A549 (cell line): ENCODE measurements at regions not wholly inside any gene's neighbourhood (a gene's known extent, or its start where the extent isn't known, plus 50 kb on each side); places are given as distances from the start of the nearest gene placed in this dataset.

ENCODE experiments used
- CEBPB ChIP-seq, 2 experiments: fragments of >200 bp in 1 of 2; sonication (Bioruptor Twin) in 1 of 2; formaldehyde crosslinking in 1 of 2; IDR thresholded peaks; 2 replicates each; pipeline ENCODE4 v1.6.1; 2012 to 2016
- PHF8 ChIP-seq: fragments of 200-600 bp; sonication (generic); IDR thresholded peaks from 2 replicates; pipeline ENCODE4 v1.6.1; 2016; ENCODE audit warnings: low read depth, mild to moderate bottlenecking, antibody characterized with exemption, moderate library complexity, borderline replicate concordance
- RFX5 ChIP-seq: fragments of 450-650 bp; IDR thresholded peaks from 2 replicates; pipeline ENCODE4 v1.7.1; 2014; ENCODE audit warnings: antibody characterized with exemption, mild to moderate bottlenecking, moderate library complexity
- TF ChIP-seq, protein P1 (sequence below): fragments of >200 bp; sonication (Bioruptor Twin); formaldehyde crosslinking; IDR thresholded peaks from 3 replicates; pipeline ENCODE4 v1.5.1; 2016

- TF ChIP-seq, protein P1, sequence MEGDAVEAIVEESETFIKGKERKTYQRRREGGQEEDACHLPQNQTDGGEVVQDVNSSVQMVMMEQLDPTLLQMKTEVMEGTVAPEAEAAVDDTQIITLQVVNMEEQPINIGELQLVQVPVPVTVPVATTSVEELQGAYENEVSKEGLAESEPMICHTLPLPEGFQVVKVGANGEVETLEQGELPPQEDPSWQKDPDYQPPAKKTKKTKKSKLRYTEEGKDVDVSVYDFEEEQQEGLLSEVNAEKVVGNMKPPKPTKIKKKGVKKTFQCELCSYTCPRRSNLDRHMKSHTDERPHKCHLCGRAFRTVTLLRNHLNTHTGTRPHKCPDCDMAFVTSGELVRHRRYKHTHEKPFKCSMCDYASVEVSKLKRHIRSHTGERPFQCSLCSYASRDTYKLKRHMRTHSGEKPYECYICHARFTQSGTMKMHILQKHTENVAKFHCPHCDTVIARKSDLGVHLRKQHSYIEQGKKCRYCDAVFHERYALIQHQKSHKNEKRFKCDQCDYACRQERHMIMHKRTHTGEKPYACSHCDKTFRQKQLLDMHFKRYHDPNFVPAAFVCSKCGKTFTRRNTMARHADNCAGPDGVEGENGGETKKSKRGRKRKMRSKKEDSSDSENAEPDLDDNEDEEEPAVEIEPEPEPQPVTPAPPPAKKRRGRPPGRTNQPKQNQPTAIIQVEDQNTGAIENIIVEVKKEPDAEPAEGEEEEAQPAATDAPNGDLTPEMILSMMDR = no peak
- TF ChIP-seq RFX5 = no peak
- TF ChIP-seq PHF8 = no peak
- TF ChIP-seq CEBPB (IDR thresholded peaks at IDR 0.05) = no peak
These were observed 595.1 kb downstream of the MBD2 start for GRCh38 chr18:53629337-53629736.
